MCF 10A (cell line): ENCODE measurements at regions not wholly inside any gene's neighbourhood (a gene's known extent, or its start where the extent isn't known, plus 50 kb on each side); places are given as distances from the start of the nearest gene placed in this dataset.

Source experiments
- BruUV-seq: library from RNA; stranded (reverse); fragments of 400-500 nt; replicated peaks from 2 replicates; lab custom pipeline; 2021; lab: Mats Ljungman, UMichigan
- CTCF ChIA-PET: fragments of 300-600 bp; sonication (Branson Sonifier 250); formaldehyde crosslinking; extraction: SDS; loops from one replicate; lab custom pipeline; 2021; ENCODE audit warnings: antibody characterized with exemption, inconsistent platforms; lab: Yijun Ruan, JAX
- POLR2A ChIA-PET: fragments of 300-600, 350-650 bp; sonication (Branson Sonifier 250); formaldehyde crosslinking; extraction: SDS; loops from one replicate; lab custom pipeline; 2020; ENCODE audit warnings: antibody characterized with exemption, inconsistent platforms; lab: Yijun Ruan, JAX
- DNase-seq: peaks from one replicate; pipeline ENCODE4 v3.0.0-alpha.2; 2018; ENCODE audit not compliant: unreplicated experiment
- H3K27ac Mint-ChIP-seq: one replicate; pipeline ENCODE4 v1.8.0; 2022; ENCODE audit warnings: mild to moderate bottlenecking, low read depth, mixed read lengths; ENCODE audit not compliant: unreplicated experiment
- H3K27me3 Mint-ChIP-seq: one replicate; pipeline ENCODE4 v1.8.0; 2022; ENCODE audit warnings: mixed read lengths; ENCODE audit not compliant: insufficient read depth, unreplicated experiment
- H3K36me3 Mint-ChIP-seq: one replicate; pipeline ENCODE4 v1.8.0; 2022; ENCODE audit warnings: mild to moderate bottlenecking, moderate library complexity, mixed read lengths; ENCODE audit not compliant: insufficient read depth, unreplicated experiment
- H3K4me1 Mint-ChIP-seq: one replicate; pipeline ENCODE4 v1.8.0; 2022; ENCODE audit warnings: mixed read lengths; ENCODE audit not compliant: insufficient read depth, unreplicated experiment
- H3K4me3 Mint-ChIP-seq: one replicate; pipeline ENCODE4 v1.8.0; 2022; ENCODE audit warnings: mild to moderate bottlenecking, moderate library complexity, mixed read lengths; ENCODE audit not compliant: unreplicated experiment
- H3K9me3 Mint-ChIP-seq: one replicate; pipeline ENCODE4 v1.8.0; 2022; ENCODE audit warnings: mixed read lengths; ENCODE audit not compliant: unreplicated experiment
- intact Hi-C: fragments of 100-400 bp; cut with micrococcal nuclease; formaldehyde crosslinking; loops from 2 replicates; pipeline ENCODE4 v1.14.1; 2022
- TF ChIP-seq, protein P1 (sequence below): fragments of 200-600 bp; IDR thresholded peaks from one replicate; pipeline ENCODE4 v1.8.0; 2022; ENCODE audit warnings: antibody characterized with exemption, mild to moderate bottlenecking; ENCODE audit not compliant: unreplicated experiment

DNA sequence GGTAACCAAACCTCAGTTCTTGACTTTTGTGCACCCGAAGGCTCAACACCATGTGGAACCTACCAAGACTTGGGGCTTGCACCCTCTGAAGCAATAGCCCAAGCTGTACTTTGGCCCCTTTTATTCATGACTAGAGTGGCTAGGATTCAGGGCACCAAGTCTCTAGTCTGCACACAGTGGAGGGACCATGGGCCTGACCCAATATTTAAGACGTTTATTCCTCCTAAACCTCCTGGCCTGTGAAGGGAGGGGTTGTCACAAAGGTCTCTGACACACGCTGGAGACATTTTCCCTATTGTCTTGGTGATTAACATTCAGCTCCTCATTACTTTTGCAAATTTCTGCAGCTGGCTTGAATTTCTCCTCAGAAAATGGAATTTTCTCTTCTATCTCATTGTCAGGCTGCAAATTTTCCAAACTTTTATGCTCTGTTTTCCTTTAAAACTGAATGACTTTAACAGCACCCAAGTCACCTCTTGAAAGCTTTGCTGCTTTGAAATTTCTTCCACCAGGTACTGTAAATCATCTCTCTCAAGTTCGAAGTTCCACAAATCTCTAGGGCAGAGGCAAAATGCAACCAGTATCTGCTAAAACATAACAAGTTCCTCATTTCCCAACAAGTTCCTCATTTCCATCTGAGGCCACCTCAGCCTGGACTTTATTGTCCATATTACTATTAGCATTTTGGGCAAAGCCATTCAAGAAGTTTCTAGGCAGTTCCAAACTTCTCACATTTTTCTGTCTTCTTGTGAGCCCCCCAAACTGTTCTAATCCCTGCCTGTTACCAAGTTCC lies 481.4 kb upstream of the BTBD3 start:
- H3K9me3 Mint-ChIP-seq, result peaks cover 15% of the 10 kb centered on the region
- H3K36me3 Mint-ChIP-seq, result no peaks in the 10 kb centered on the region
- no TSS peak for BruUV-seq
- no peak for DNase-seq
- H3K27ac Mint-ChIP-seq, result no peak overlapping the region
- no peaks in the 10 kb centered on the region for H3K27me3 Mint-ChIP-seq
- POLR2A ChIA-PET, result no interaction called here
- TF ChIP-seq, protein P1, sequence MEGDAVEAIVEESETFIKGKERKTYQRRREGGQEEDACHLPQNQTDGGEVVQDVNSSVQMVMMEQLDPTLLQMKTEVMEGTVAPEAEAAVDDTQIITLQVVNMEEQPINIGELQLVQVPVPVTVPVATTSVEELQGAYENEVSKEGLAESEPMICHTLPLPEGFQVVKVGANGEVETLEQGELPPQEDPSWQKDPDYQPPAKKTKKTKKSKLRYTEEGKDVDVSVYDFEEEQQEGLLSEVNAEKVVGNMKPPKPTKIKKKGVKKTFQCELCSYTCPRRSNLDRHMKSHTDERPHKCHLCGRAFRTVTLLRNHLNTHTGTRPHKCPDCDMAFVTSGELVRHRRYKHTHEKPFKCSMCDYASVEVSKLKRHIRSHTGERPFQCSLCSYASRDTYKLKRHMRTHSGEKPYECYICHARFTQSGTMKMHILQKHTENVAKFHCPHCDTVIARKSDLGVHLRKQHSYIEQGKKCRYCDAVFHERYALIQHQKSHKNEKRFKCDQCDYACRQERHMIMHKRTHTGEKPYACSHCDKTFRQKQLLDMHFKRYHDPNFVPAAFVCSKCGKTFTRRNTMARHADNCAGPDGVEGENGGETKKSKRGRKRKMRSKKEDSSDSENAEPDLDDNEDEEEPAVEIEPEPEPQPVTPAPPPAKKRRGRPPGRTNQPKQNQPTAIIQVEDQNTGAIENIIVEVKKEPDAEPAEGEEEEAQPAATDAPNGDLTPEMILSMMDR, result no peak
- CTCF ChIA-PET, result no interaction called here
- H3K4me3 Mint-ChIP-seq, result no peak overlapping the region
- H3K4me1 Mint-ChIP-seq, result peaks cover 12% of the 10 kb centered on the region
- intact Hi-C loops, result no loop called here

DNA sequence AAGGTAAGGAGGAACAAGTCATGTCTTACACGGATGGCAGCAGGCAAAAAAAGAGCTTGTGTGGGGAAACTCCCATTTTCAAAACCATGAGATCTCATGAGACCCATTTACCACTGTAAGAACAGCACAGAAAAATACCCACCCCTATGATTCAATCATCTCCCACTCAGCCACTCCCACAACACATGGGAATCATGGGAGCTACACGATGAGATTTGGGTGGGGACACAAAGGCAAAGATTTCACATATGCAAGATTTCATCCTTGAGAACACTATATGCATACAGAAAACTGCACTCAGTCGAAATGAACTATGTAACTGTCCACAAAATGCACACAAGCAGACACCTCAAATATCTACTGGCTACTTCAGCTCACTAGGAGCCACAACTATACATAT lies 480.6 kb upstream of the BTBD3 start:
- Mint-ChIP-seq H3K27ac (no peak overlapping the region), H3K36me3 (no peaks in the 10 kb centered on the region), H3K9me3 (peaks cover 15% of the 10 kb centered on the region), H3K27me3 (no peaks in the 10 kb centered on the region), H3K4me1 (peaks cover 12% of the 10 kb centered on the region), H3K4me3 (no peak overlapping the region)
- no peak for DNase-seq
- ChIA-PET POLR2A (no interaction called here), CTCF (interaction anchor here (0.6 kb wide), 1 partner anchor 1534 kb away, joined by 3 read pairs; no protein-coding TSS in a partner anchor)
- TF ChIP-seq, protein P1, result no peak
- intact Hi-C loops, result no loop called here
- no TSS peak for BruUV-seq

DNA sequence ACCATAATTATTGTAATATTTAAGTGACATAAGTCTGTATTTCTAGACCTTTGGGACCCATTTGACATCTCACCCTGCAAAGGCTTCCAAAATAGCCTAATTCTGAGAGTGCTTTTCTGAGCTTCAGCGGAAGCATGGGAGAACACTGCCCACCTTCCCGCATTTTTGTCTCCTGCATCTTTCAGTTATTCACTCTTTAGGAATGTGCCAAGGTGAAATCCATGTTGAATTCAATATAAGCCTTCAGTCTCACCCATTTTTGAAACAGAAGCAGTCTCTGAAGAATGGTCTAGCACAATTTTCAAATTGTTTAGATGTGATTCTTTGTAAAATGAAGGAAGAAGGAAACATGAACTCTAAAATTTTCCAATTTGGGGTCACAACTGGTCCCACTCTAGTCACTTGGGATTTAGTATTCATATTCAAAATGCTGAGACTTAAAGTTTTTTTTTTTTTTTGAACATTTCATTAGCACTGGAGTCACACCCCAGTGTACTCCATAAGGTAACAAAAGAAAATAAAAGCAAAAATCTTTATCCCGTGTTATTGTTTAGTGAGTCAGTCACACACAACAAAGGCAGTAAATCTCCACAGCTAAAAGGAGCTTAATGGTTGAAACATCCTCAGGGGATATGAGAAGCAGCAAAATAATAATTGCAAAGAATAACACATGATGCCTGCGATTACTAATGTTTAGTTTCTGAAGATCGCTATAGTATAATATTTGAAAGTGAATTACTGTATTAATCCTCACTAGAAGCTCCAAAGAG lies 479.9 kb upstream of the BTBD3 start:
- POLR2A ChIA-PET, result no interaction called here
- intact Hi-C loops, result no loop called here
- no peaks in the 10 kb centered on the region for H3K27me3 Mint-ChIP-seq

DNA sequence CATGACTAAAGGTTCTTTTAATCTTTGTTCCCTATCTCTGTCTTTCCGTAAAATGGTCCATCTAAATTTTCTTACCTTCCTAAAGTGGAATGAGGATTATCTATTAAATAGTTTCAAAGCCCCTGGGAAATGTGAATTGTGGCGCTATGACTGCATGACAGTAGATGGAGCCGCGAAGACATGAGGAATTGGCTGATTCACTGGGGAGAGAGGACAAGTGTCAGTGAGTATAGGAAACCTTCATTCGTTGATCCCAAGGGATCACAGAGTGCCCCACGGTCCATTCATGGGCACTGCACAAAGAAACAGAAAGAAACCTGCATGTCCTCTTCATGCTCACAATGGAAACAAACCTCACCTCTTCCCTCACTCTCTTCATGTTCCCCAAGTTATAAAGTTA lies 479.3 kb upstream of the BTBD3 start:
- DNase-seq, result no peak
- CTCF ChIA-PET, result interaction anchor here (0.6 to 1.4 kb wide), 5 partner anchors 14 to 1326 kb away, joined by 3 to 4 read pairs (median 3); no protein-coding TSS in a partner anchor
- Mint-ChIP-seq H3K4me3 (no peak overlapping the region), H3K4me1 (peaks cover 5% of the 10 kb centered on the region), H3K27me3 (no peaks in the 10 kb centered on the region), H3K9me3 (peaks cover 15% of the 10 kb centered on the region), H3K36me3 (no peaks in the 10 kb centered on the region), H3K27ac (no peak overlapping the region)
- POLR2A ChIA-PET, result no interaction called here
- intact Hi-C loops, result no loop called here
- TF ChIP-seq, protein P1, result no peak
- no TSS peak for BruUV-seq

More for the DNA sequence above, 479.9 kb upstream of the BTBD3 start:
- H3K9me3 Mint-ChIP-seq, result peaks cover 15% of the 10 kb centered on the region
- DNase-seq, result no peak
- H3K4me1 Mint-ChIP-seq, result peaks cover 5% of the 10 kb centered on the region
- TF ChIP-seq, protein P1, result no peak
- no TSS peak for BruUV-seq
- H3K27ac Mint-ChIP-seq, result no peak overlapping the region
- no peaks in the 10 kb centered on the region for H3K36me3 Mint-ChIP-seq
- CTCF ChIA-PET, result interaction anchor here (0.6 to 1.4 kb wide), 4 partner anchors 14 to 1535 kb away, joined by 3 to 4 read pairs (median 3); no protein-coding TSS in a partner anchor
- no peak overlapping the region for H3K4me3 Mint-ChIP-seq
